CD4-positive, alpha-beta T cell treated with Interleukin-4 for 4 hours (primary cell): ENCODE measurements at regions not wholly inside any gene's neighbourhood (a gene's known extent, or its start where the extent isn't known, plus 50 kb on each side); places are given as distances from the start of the nearest gene placed in this dataset.
"Not testable (repeated sequence)": the region's sequence is repeated elsewhere in the genome, so short reads cannot be mapped to it uniquely, and the experiment has no call there.

Source experiments
- DNase-seq: peaks from one replicate; pipeline ENCODE4 v3.0.0-alpha.2; 2020

GRCh38 chrX:25130619-25131018 is 114.9 kb upstream of the ARX start:
- DNase-seq: no peak

GRCh38 chrX:25125483-25125882 is 109.7 kb upstream of the ARX start:
- DNase-seq: no peak

GRCh38 chrX:25124391-25124790 is 108.6 kb upstream of the ARX start:
- no peak for DNase-seq

GRCh38 chrX:25112156-25112555 is 96.4 kb upstream of the ARX start:
- DNase-seq: no peak

- no peak for DNase-seq
These were observed 92.7 kb upstream of the ARX start for GRCh38 chrX:25108481-25108880.

DNA sequence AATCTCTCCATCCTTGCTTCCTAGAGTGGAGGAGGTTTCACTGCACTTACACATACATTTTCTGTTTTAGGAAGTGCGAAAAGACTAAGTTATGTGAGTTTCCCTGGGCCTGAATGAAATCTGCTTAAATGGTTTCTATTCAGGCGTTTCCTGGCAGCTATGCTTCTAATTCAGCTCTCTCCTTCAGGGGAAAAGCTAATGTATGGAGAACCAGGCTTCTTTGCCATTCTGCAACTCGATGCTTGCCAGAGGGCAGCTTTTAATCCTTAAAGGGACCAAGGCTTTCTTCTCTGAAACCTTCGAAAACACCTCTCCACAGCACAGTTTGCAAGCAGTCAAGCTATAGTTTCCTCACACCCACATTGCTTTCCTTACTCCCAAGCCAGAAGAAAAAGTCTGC is 89.5 kb upstream of the ARX start:
- DNase-seq: no peak

- no peak for DNase-seq
These were observed 80.8 kb upstream of the ARX start for GRCh38 chrX:25096522-25097045.

DNA sequence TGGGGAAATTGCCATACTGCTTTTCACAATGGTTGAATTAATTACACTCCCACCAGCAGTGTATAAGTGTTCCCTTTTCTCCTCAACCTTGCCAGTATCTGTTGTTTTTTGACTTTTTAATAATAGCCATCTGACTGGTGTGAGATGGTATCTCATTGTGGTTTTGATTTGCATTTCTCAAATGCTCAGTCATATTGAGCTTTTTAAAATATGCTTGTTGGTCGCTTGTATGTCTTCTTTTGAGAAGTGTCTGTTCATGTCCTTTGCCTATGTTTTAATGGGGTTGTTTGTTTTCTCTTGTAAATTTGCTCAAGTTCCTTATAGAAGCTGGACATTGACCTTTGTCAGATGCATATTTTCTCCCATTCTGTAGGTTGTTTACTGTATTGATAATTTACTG is 75.4 kb upstream of the ARX start:
- DNase-seq: not testable (repeated sequence)

GRCh38 chrX:25084446-25084845 is 68.7 kb upstream of the ARX start:
- DNase-seq: no peak

DNA sequence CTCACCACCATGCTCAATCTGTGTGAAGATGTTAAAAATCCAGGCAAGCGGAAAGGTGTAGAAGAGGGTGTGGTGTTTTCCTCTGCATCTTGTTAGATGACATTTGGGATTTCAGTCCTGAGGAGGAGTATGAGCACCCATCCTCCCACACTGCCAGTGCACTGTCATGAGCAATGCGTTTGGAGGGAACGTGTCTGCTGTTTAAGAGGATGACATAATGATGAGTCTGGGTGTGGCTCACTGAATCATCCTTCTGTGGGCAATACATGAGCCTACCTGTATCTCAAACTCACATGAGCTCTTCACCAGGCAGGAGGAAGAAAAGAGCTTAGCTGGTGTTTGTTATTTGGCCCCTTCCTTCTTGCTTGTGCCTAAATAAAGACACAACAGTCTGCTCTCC is 67.9 kb upstream of the ARX start:
- DNase-seq: no peak

DNA sequence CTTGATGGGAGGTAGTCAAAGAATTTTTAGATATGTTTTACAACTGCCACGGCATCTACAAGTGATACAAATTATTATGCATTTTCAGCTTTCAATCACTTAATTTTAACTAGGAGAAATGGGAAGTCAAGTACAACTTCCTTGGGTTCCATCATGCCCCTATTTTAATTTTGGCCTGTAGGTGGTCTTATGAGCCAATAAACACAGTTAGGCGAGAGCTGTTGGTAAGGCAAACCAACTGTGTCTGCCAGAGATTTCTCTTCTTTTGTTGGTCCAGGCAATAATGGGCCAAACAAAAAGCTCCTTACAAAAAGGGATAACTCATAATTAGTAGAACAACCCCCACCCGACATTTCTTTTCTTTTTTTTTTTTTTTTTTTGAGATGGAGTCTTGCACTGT is 63.3 kb upstream of the ARX start:
- DNase-seq: no peak

- no peak for DNase-seq
These were observed 61.3 kb upstream of the ARX start for GRCh38 chrX:25076941-25077500.

GRCh38 chrX:25072247-25072646 is 56.5 kb upstream of the ARX start:
- DNase-seq: no peak

- DNase-seq: no peak
These were observed 54.3 kb upstream of the ARX start for GRCh38 chrX:25070038-25070437.

GRCh38 chrX:25069209-25069608 is 53.4 kb upstream of the ARX start:
- DNase-seq: no peak

- no peak for DNase-seq
These were observed 52.6 kb upstream of the ARX start for GRCh38 chrX:25068340-25068739.

- DNase-seq: no peak
These were observed 51.8 kb upstream of the ARX start for GRCh38 chrX:25067271-25068172.

GRCh38 chrX:25066131-25066530 is 50.4 kb upstream of the ARX start:
- no peak for DNase-seq
